SK-N-SH (cell line): ENCODE measurements at regions not wholly inside any gene's neighbourhood (a gene's known extent, or its start where the extent isn't known, plus 50 kb on each side); places are given as distances from the start of the nearest gene placed in this dataset.
"Not testable (repeated sequence)": the region's sequence is repeated elsewhere in the genome, so short reads cannot be mapped to it uniquely, and the experiment has no call there.

ENCODE experiments used
- CTCF ChIA-PET: fragments of 300-600, 350-600 bp; formaldehyde crosslinking; extraction: SDS; loops from one replicate; lab custom pipeline; 2021; lab: Yijun Ruan, JAX
- POLR2A ChIA-PET: fragments of 350-600 bp; sonication (Branson Sonifier 250); formaldehyde crosslinking; extraction: SDS; loops from one replicate; lab custom pipeline; 2020; ENCODE audit warnings: antibody characterized with exemption, inconsistent platforms; lab: Yijun Ruan, JAX
- DNase-seq: peaks from one replicate; pipeline ENCODE4 v3.0.0; 2012
- H2AFZ ChIP-seq: fragments of 200-600 bp; sonication (generic); 2 replicates; pipeline ENCODE4 v1.8.1; 2016; ENCODE audit warnings: antibody characterized with exemption, mild to moderate bottlenecking, low read depth
- H3F3A ChIP-seq: fragments of 200-600 bp; sonication (generic); replicated peaks from 2 replicates; pipeline ENCODE3; 2016; ENCODE audit warnings: antibody characterized with exemption, mild to moderate bottlenecking; ENCODE audit not compliant: insufficient read depth
- H3K27ac ChIP-seq, 2 experiments: fragments of 200-500 bp in 1 of 2; fragments of 200-600 bp in 1 of 2; sonication (Bioruptor generic) in 1 of 2; sonication (generic), shearing (Covaris generic) in 1 of 2; 2 replicates each; pipeline versions ENCODE4 v1.5.1 to v1.6.1; 2014 to 2016; ENCODE audit warnings: low read depth in 2 of 2, inconsistent platforms in 1 of 2, low read length in 1 of 2, mild to moderate bottlenecking in 1 of 2, mixed read lengths in 1 of 2
- H3K27me3 ChIP-seq: fragments of 200-600 bp; sonication (generic), shearing (Covaris generic); 2 replicates; pipeline ENCODE4 v1.6.1; 2016; ENCODE audit warnings: mixed run types; ENCODE audit not compliant: insufficient read depth
- H3K36me3 ChIP-seq, 2 experiments: fragments of 200-500 bp in 1 of 2; fragments of 200-600 bp in 1 of 2; sonication (Bioruptor generic) in 1 of 2; sonication (generic) in 1 of 2; replicated peaks in 1 of 2; 2 replicates each; pipeline versions ENCODE3 to v1.5.1; 2014 to 2016; ENCODE audit warnings: low read length in 1 of 2, mild to moderate bottlenecking in 1 of 2; ENCODE audit not compliant: insufficient read depth in 2 of 2, control insufficient read depth in 1 of 2
- H3K4me1 ChIP-seq, 2 experiments: fragments of 200-500 bp in 1 of 2; fragments of 200-600 bp in 1 of 2; sonication (Bioruptor generic) in 1 of 2; sonication (generic), shearing (Covaris generic) in 1 of 2; 2 replicates each; pipeline versions ENCODE4 v1.5.1 to v1.6.1; 2014 to 2016; ENCODE audit warnings: low read depth in 1 of 2, low read length in 1 of 2, mixed run types in 1 of 2; ENCODE audit not compliant: insufficient read depth in 2 of 2, control insufficient read depth in 1 of 2
- H3K4me2 ChIP-seq: fragments of 200-600 bp; sonication (generic), shearing (Covaris generic); 2 replicates; pipeline ENCODE4 v1.6.1; 2017; ENCODE audit warnings: mixed run types
- H3K4me3 ChIP-seq, 2 experiments: fragments of 200-500 bp in 1 of 2; fragments of 200-600 bp in 1 of 2; sonication (Bioruptor generic) in 1 of 2; sonication (generic), shearing (Covaris generic) in 1 of 2; 2 replicates each; pipeline versions ENCODE4 v1.5.1 to v1.8.1; 2014 to 2016; ENCODE audit warnings: low read depth in 2 of 2, inconsistent platforms in 1 of 2, low read length in 1 of 2, mild to moderate bottlenecking in 1 of 2, mixed read lengths in 1 of 2, moderate library complexity in 1 of 2
- H3K79me2 ChIP-seq: fragments of 200-600 bp; sonication (generic); 2 replicates; pipeline ENCODE4 v1.8.1; 2017; ENCODE audit warnings: mild to moderate bottlenecking; ENCODE audit not compliant: insufficient read depth
- H3K9ac ChIP-seq: fragments of 200-600 bp; sonication (generic); 2 replicates; pipeline ENCODE4 v1.6.1; 2017; ENCODE audit warnings: mixed run types
- H3K9me2 ChIP-seq: fragments of 200-600 bp; sonication (generic); 2 replicates; pipeline ENCODE4 v1.6.1; 2017; ENCODE audit warnings: mixed run types
- H3K9me3 ChIP-seq: fragments of 200-600 bp; sonication (generic); 2 replicates; pipeline ENCODE4 v1.6.1; 2017; ENCODE audit warnings: mixed run types, mild to moderate bottlenecking, moderate library complexity
- H4K20me1 ChIP-seq: fragments of 200-600 bp; sonication (generic); 2 replicates; pipeline ENCODE4 v1.6.1; 2017; ENCODE audit warnings: mild to moderate bottlenecking, mixed run types; ENCODE audit not compliant: insufficient read depth
- ELF1 ChIP-seq: IDR thresholded peaks from 2 replicates; pipeline ENCODE4 v1.4.0; 2012
- EP300 ChIP-seq, 2 experiments: IDR thresholded peaks; 2 replicates each; pipeline versions ENCODE4 v1.4.0 to v1.6.1; 2012; ENCODE audit warnings: borderline replicate concordance in 1 of 2, low read depth in 1 of 2, low read length in 1 of 2
- FOSL2 ChIP-seq: IDR thresholded peaks from 2 replicates; pipeline ENCODE4 v1.4.0; 2012; ENCODE audit warnings: low read depth, mild to moderate bottlenecking, moderate library complexity, borderline replicate concordance
- FOXM1 ChIP-seq: IDR thresholded peaks from 2 replicates; pipeline ENCODE4 v1.4.0; 2012; ENCODE audit warnings: low read depth, mild to moderate bottlenecking
- GABPA ChIP-seq: IDR thresholded peaks from 2 replicates; pipeline ENCODE4 v1.4.0; 2012; ENCODE audit warnings: low read depth, mild to moderate bottlenecking
- GATA2 ChIP-seq: sonication (generic); formaldehyde crosslinking; IDR thresholded peaks from 2 replicates; pipeline ENCODE4 v1.5.0; 2020; ENCODE audit warnings: mild to moderate bottlenecking, missing genetic modification reagents
- JUND ChIP-seq: IDR thresholded peaks from 2 replicates; pipeline ENCODE4 v1.4.0; 2012
- MEF2A ChIP-seq: IDR thresholded peaks from 2 replicates; pipeline ENCODE4 v1.4.0; 2012; ENCODE audit warnings: low read depth, borderline replicate concordance
- MXI1 ChIP-seq: IDR thresholded peaks from 2 replicates; pipeline ENCODE4 v1.6.1; 2012; ENCODE audit warnings: mild to moderate bottlenecking, low read depth, low read length, improper control_type of control experiment
- NRF1 ChIP-seq: IDR thresholded peaks from 2 replicates; pipeline ENCODE4 v1.6.1; 2012; ENCODE audit warnings: low read depth, mild to moderate bottlenecking, low read length
- POLR2AphosphoS5 ChIP-seq: IDR thresholded peaks from 2 replicates; pipeline ENCODE4 v1.6.1; 2012; ENCODE audit warnings: low read depth, low read length
- RAD21 ChIP-seq: IDR thresholded peaks from 2 replicates; pipeline ENCODE4 v1.6.1; 2012; ENCODE audit warnings: mild to moderate bottlenecking, low read length
- RXRA ChIP-seq: IDR thresholded peaks from 2 replicates; pipeline ENCODE4 v1.4.0; 2012; ENCODE audit warnings: low read depth, mild to moderate bottlenecking, borderline replicate concordance
- TCF12 ChIP-seq: IDR thresholded peaks from 2 replicates; pipeline ENCODE4 v1.4.0; 2012
- WGBS: methylation state at CpG from one replicate; pipeline ENCODE4 v1.1.6; 2017; ENCODE audit warnings: low lambda C conversion rate; 5-methylcytosine and 5-hydroxymethylcytosine counted together

DNA sequence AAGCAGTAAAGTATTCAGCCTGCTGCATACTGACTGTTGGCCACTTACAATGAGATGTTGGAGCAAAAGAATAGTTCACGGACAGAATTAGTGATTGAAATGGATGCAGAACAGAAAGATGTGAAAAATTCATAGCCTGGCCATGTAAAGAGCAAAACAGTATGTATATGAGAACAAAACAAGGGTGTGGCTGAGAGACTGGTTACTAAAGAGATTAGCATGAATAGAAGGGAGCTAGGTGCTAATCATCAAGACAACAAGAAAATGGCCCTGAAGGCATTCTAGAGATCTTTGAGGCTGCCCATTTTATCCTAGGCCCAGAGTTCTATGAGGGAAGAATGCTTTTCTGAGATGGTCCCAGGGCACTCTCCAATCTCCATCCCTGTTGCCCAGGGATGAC is 208.5 kb downstream of the ARHGEF9 start (continued):
- no peak for TF ChIP-seq MEF2A
- no peak for TF ChIP-seq FOSL2

DNA sequence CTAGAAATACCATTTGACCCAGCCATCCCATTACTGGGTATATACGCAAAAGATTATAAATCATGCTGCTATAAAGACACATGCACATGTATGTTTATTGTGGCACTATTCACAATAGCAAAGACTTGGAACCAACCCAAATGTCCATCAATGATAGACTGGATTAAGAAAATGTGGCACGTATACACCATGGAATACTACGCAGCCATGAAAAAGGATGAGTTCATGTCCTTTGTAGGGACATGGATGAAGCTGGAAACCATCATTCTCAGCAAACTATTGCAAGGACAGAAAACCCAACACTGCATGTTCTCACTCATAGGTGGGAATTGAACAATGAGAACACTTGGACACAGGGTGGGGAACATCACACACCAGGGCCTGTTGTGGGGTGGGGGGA is 209.3 kb downstream of the ARHGEF9 start:
- H3K4me2 ChIP-seq, H3K79me2 ChIP-seq, H3K4me1 ChIP-seq, H3K9me3 ChIP-seq, POLR2A ChIA-PET, H3K36me3 ChIP-seq, H3K27me3 ChIP-seq, H3K9me2 ChIP-seq, DNase-seq, CTCF ChIA-PET, H3F3A ChIP-seq, H4K20me1 ChIP-seq, H2AFZ ChIP-seq, H3K9ac ChIP-seq, H3K27ac ChIP-seq, H3K4me3 ChIP-seq: not testable (repeated sequence)
- 25% methylated on average over 3 of the region's 3 CpGs for WGBS

DNA sequence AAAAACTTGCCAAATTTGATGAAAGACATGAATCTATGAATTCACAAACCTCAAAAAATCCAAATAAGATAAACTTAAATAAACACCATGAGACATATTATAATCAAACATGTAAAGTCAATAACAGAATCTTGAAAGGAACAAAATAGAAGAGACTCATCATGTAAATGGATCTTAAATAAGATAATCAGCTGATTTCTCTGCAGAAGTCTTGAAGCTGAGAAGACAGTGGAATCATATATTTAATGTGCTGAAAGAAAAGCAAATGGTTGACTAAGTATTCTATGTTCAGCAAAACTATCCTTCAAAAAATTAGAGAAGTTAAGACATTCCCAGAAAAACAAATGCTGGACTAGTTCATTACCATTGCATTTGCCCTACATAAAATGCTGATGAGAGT is 215.7 kb upstream of the SPIN4 start:
- H3K4me3 ChIP-seq: no peak overlapping the region
- POLR2A ChIA-PET: no interaction called here
- H4K20me1 ChIP-seq: no peaks in the 10 kb centered on the region
- peaks cover 0 to 3% of the 10 kb centered on the region in 2 experiments for H3K36me3 ChIP-seq
- no peak overlapping the region for H2AFZ ChIP-seq
- no peak for DNase-seq
- H3K9me2 ChIP-seq: no peaks in the 10 kb centered on the region; the same call in 1 of the 2 replicates
- H3K4me2 ChIP-seq: no peak overlapping the region
- TF ChIP-seq GABPA (no peak), POLR2AphosphoS5 (no peak), FOXM1 (no peak), RAD21 (no peak), TCF12 (no peak), JUND (no peak), EP300 (IDR thresholded peaks at IDR 0.05; ENCODE audit: borderline replicate concordance in 1 of 2, low read depth in 1 of 2, low read length in 1 of 2) (no peak), NRF1 (no peak), ELF1 (no peak), RXRA (no peak)
- TF ChIP-seq, all 33 proteins: peak for 0
- Histone ChIP-seq H3K27me3 (no peaks in the 10 kb centered on the region), H3K27ac (no peak overlapping the region), H3K4me1 (no peaks in the 10 kb centered on the region), H3K9me3 (peaks cover 4% of the 10 kb centered on the region), H3K9ac (no peak overlapping the region), H3K79me2 (no peaks in the 10 kb centered on the region), H3F3A (no peaks in the 10 kb centered on the region)
- CTCF ChIA-PET: no interaction called here

DNA sequence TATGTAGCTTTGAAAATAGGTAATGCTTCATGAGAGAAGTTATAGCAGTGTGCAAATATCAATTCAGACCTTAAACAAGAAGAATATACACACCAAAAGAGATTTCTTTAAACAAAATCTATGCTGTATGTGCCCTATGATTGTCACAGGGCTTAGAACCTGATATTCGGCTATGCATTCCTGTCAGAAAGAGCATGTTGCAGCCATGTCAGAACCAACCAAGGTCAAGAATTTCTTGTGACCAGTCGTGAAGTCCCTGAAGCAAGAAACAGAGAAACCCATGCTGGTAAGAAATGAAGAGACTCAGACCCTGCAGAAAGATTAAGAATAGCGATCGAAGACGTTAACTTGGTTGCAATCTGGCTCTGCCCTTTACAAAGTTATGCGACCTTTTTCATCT is 210.3 kb upstream of the SPIN4 start:
- H3K27ac ChIP-seq: peak overlapping the region; percentile 65 to 67; a peak in 3 of 4 replicates
- H3K9me2 ChIP-seq: no peaks in the 10 kb centered on the region
- peak overlapping the region; percentile 67 to 71 for H3K4me3 ChIP-seq
- peaks cover 31% of the 10 kb centered on the region for H3K79me2 ChIP-seq
- H3K4me2 ChIP-seq: peak overlapping the region; percentile 72
- DNase-seq: no peak
- H3K27me3 ChIP-seq: no peaks in the 10 kb centered on the region
- WGBS: 0% methylated on average over 6 of the region's 6 CpGs
- ChIA-PET POLR2A (no interaction called here), CTCF (no interaction called here)
- H3K36me3 ChIP-seq: peaks cover 0 to 3% of the 10 kb centered on the region in 2 experiments
- TF ChIP-seq GATA2 (CRISPR knock-in tag) (no peak), MXI1 (peak; percentile 21; the same call in 1 of the 2 replicates)
- peak overlapping the region; percentile 94 for H2AFZ ChIP-seq
- no peaks in the 10 kb centered on the region for H4K20me1 ChIP-seq
- no peaks in the 10 kb centered on the region for H3K9me3 ChIP-seq
- H3K9ac ChIP-seq: peak overlapping the region; percentile 60; the same call in 1 of the 2 replicates
- H3K4me1 ChIP-seq: no peaks in the 10 kb centered on the region; a peak in 1 of 4 replicates
- no peaks in the 10 kb centered on the region for H3F3A ChIP-seq
